Esophagus muscularis mucosa (tissue), 3 donors: ENCODE measurements at regions not wholly inside any gene's neighbourhood (a gene's known extent, or its start where the extent isn't known, plus 50 kb on each side); places are given as distances from the start of the nearest gene placed in this dataset.
A peak's percentile ranks its signal among the peaks of the same experiment; 100 is the strongest.

ENCODE experiments used
- POLR2AphosphoS5 ChIP-seq, 2 donors: sonication (generic); formaldehyde crosslinking; IDR thresholded peaks; one replicate each; pipeline ENCODE4 v1.6.1; 2017; ENCODE audit warnings: antibody characterized with exemption in 2 of 2
- TF ChIP-seq, protein P1 (sequence below), 3 experiments: fragments of 200-600 bp in 2 of 3; fragments of 450-650 bp in 1 of 3; sonication (generic) in 2 of 3; IDR thresholded peaks; one replicate each; pipeline ENCODE4 v1.5.1; 2017 to 2019; ENCODE audit warnings: antibody characterized with exemption in 3 of 3, mild to moderate bottlenecking in 2 of 3, moderate library complexity in 1 of 3

DNA sequence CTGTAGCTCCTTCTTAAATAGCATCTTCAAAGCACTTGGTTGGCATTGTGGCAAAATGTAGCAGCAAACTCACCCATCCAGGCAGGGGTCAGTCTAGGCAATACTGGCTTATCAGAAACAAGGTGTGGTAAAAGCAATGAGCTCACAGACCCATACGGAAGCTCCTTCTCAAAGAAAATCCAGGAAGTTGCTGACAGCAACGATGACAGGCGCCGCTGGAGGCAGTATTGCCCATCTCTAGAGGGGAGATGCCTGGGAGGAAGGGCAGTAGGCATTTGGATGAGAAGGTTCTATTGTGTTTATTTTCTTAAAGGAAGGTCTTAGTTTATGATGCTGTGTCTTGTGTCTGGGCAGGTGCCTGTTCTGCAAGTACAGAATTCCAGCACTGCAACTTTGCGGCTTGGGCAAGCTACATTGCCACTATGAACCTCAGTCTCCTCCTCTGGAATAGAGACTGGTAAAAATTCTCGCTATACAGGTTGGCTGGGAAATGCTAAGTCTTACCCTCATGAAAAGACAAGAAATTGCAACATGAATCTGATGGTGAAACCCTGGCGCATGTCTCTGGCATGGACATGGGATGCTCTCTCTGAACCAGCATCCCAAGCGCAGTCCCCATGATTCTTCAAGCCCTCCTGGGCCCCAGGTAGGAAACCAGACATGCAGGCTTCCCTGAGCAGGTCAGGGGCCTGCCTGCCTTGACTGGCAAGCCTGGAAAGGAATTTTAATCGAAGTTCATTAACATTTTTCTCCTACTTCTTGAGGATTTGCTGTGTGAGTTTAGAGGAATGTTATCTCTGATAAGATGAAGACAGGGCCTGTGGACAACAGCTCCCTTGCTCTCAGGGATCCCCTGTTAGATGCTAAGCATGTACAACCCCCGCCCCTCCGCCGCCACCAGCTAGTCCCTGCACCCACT, 156.0 kb downstream of the TFCP2L1 start:
- no peak for TF ChIP-seq POLR2AphosphoS5 (IDR thresholded peaks at IDR 0.05)
- TF ChIP-seq, protein P1, sequence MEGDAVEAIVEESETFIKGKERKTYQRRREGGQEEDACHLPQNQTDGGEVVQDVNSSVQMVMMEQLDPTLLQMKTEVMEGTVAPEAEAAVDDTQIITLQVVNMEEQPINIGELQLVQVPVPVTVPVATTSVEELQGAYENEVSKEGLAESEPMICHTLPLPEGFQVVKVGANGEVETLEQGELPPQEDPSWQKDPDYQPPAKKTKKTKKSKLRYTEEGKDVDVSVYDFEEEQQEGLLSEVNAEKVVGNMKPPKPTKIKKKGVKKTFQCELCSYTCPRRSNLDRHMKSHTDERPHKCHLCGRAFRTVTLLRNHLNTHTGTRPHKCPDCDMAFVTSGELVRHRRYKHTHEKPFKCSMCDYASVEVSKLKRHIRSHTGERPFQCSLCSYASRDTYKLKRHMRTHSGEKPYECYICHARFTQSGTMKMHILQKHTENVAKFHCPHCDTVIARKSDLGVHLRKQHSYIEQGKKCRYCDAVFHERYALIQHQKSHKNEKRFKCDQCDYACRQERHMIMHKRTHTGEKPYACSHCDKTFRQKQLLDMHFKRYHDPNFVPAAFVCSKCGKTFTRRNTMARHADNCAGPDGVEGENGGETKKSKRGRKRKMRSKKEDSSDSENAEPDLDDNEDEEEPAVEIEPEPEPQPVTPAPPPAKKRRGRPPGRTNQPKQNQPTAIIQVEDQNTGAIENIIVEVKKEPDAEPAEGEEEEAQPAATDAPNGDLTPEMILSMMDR (IDR thresholded peaks at IDR 0.05): peak in 2 of 3 experiments; percentile 16
